Panc1 (cell line): ENCODE measurements at regions not wholly inside any gene's neighbourhood (a gene's known extent, or its start where the extent isn't known, plus 50 kb on each side); places are given as distances from the start of the nearest gene placed in this dataset.

Experiments
- CTCF ChIP-seq: fragments of 450-650 bp; IDR thresholded peaks from 2 replicates; pipeline ENCODE4 v1.5.1; 2017; ENCODE audit warnings: mild to moderate bottlenecking
- POLR2AphosphoS5 ChIP-seq: IDR thresholded peaks from 2 replicates; pipeline ENCODE4 v1.6.1; 2012; ENCODE audit warnings: mild to moderate bottlenecking, low read depth, low read length, moderate library complexity
- REST ChIP-seq, 2 experiments: IDR thresholded peaks; 2 replicates each; pipeline ENCODE4 v1.6.1; 2011 to 2012; ENCODE audit warnings: low read depth in 2 of 2, control low read depth in 1 of 2, low read length in 1 of 2, mild to moderate bottlenecking in 1 of 2, moderate library complexity in 1 of 2; ENCODE audit not compliant: insufficient read depth in 1 of 2
- SIN3A ChIP-seq: IDR thresholded peaks from 2 replicates; pipeline ENCODE4 v1.6.1; 2012; ENCODE audit warnings: low read depth, mild to moderate bottlenecking, low read length, moderate library complexity, borderline replicate concordance; ENCODE audit not compliant: insufficient read depth
- TCF7L2 ChIP-seq: IDR thresholded peaks from 2 replicates; pipeline ENCODE4 v1.6.1; 2011; ENCODE audit warnings: mild to moderate bottlenecking, low read depth, low read length, inconsistent platforms

- TF ChIP-seq CTCF (no peak), SIN3A (no peak), POLR2AphosphoS5 (no peak), REST (IDR thresholded peaks at IDR 0.05; ENCODE audit: insufficient read depth in 1 of 2, low read depth in 2 of 2, low read length in 1 of 2) (no peak), TCF7L2 (no peak)
Observed at GRCh38 chr17:15117239-15117638, 147.9 kb downstream of the PMP22 start.
